ENCODE measurements at regions not wholly inside any gene's neighbourhood (a gene's known extent, or its start where the extent isn't known, plus 50 kb on each side); places are given as distances from the start of the nearest gene placed in this dataset.

DNA sequence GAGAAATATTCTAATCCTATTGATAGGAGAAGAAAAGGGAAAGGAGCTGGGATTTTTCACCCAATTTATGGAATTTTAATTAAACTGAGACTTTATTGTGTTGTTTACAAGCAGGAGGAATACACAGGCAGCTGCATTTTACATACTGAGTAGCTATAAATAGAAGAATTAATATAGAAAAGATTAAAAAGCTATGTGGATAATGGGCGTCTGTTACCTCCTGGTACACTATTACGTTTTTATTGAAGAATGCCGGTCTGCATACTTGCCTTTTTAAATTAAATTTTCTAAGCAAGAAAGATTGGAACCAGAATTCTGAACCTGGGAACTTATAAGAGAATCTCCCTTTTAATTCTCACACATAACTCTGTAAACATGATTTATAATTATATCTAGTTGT lies 52.1 kb upstream of the CACHD1 start:
- H3K9me3 Mint-ChIP-seq = no peaks in the 10 kb centered on the region
- ChIA-PET CTCF (no interaction called here), POLR2A (no interaction called here)
- H3K4me3 Mint-ChIP-seq = no peak overlapping the region
- no peaks in the 10 kb centered on the region for H3K27me3 Mint-ChIP-seq
- H3K36me3 Mint-ChIP-seq (ENCODE audit: low read depth) = no peaks in the 10 kb centered on the region
- Histone ChIP-seq H3K4me1 (ENCODE audit: insufficient read depth, low read length) (no peaks in the 10 kb centered on the region), H3K4me3 (ENCODE audit: low read length) (no peak overlapping the region), H3K9me3 (ENCODE audit: control insufficient read depth in 1 of 2, insufficient read depth in 1 of 2, low read length in 2 of 2) (peaks cover 0 to 12% of the 10 kb centered on the region in 2 experiments), H3K27me3 (ENCODE audit: control insufficient read depth in 1 of 2, insufficient read depth in 2 of 2, low read length in 2 of 2) (no peaks in the 10 kb centered on the region), H3K27ac (ENCODE audit: low read depth in 1 of 2, low read length in 2 of 2) (no peak overlapping the region), H3K36me3 (ENCODE audit: insufficient read depth, low read length) (no peaks in the 10 kb centered on the region)
- H3K4me1 Mint-ChIP-seq (ENCODE audit: low read depth) = no peaks in the 10 kb centered on the region
- TF ChIP-seq, protein P1, sequence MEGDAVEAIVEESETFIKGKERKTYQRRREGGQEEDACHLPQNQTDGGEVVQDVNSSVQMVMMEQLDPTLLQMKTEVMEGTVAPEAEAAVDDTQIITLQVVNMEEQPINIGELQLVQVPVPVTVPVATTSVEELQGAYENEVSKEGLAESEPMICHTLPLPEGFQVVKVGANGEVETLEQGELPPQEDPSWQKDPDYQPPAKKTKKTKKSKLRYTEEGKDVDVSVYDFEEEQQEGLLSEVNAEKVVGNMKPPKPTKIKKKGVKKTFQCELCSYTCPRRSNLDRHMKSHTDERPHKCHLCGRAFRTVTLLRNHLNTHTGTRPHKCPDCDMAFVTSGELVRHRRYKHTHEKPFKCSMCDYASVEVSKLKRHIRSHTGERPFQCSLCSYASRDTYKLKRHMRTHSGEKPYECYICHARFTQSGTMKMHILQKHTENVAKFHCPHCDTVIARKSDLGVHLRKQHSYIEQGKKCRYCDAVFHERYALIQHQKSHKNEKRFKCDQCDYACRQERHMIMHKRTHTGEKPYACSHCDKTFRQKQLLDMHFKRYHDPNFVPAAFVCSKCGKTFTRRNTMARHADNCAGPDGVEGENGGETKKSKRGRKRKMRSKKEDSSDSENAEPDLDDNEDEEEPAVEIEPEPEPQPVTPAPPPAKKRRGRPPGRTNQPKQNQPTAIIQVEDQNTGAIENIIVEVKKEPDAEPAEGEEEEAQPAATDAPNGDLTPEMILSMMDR (IDR thresholded peaks at IDR 0.05) = no peak
- H3K27ac Mint-ChIP-seq = no peak overlapping the region
- intact Hi-C loops (cut with DNase I, micrococcal nuclease) = no loop called here
- DNase-seq (no peak), ATAC-seq (ENCODE audit: poor library complexity) (no peak)
